Neuronal stem cell (in vitro differentiated cells): ENCODE measurements at regions not wholly inside any gene's neighbourhood (a gene's known extent, or its start where the extent isn't known, plus 50 kb on each side); places are given as distances from the start of the nearest gene placed in this dataset.
"Not testable (repeated sequence)": the region's sequence is repeated elsewhere in the genome, so short reads cannot be mapped to it uniquely, and the experiment has no call there.

Source experiments
- DNase-seq: peaks from one replicate; pipeline ENCODE4 v3.0.0-alpha.2; 2013; ENCODE audit warnings: low spot score
- H2AFZ ChIP-seq: one replicate; pipeline ENCODE4 v1.6.1; 2013; ENCODE audit warnings: mild to moderate bottlenecking, low read length, inconsistent platforms
- H2AK5ac ChIP-seq: 2 replicates; pipeline ENCODE4 v1.6.1; 2013; ENCODE audit warnings: low read depth, mild to moderate bottlenecking, inconsistent platforms, low read length, moderate library complexity, mixed read lengths
- H2BK120ac ChIP-seq: 2 replicates; pipeline ENCODE4 v1.6.1; 2013; ENCODE audit warnings: low read depth, mild to moderate bottlenecking, inconsistent platforms, low read length, moderate library complexity, mixed read lengths
- H2BK12ac ChIP-seq: one replicate; pipeline ENCODE4 v1.6.1; 2013; ENCODE audit warnings: low read length, inconsistent platforms
- H2BK15ac ChIP-seq: 2 replicates; pipeline ENCODE4 v1.6.1; 2013; ENCODE audit warnings: mild to moderate bottlenecking, low read length, inconsistent platforms, mixed read lengths
- H2BK5ac ChIP-seq: one replicate; pipeline ENCODE4 v1.6.1; 2013; ENCODE audit warnings: inconsistent platforms, mild to moderate bottlenecking, low read length, moderate library complexity
- H3K14ac ChIP-seq: one replicate; pipeline ENCODE4 v1.6.1; 2013; ENCODE audit warnings: low read length, inconsistent platforms
- H3K18ac ChIP-seq: 2 replicates; pipeline ENCODE4 v1.6.1; 2013; ENCODE audit warnings: low read length, inconsistent platforms
- H3K23ac ChIP-seq: 2 replicates; pipeline ENCODE4 v1.6.1; 2013; ENCODE audit warnings: low read depth, mild to moderate bottlenecking, mixed read lengths, low read length, inconsistent platforms; ENCODE audit not compliant: poor library complexity
- H3K27ac ChIP-seq: replicated peaks from 3 replicates; pipeline ENCODE4 v1.5.1; 2013; ENCODE audit warnings: low read length, inconsistent platforms
- H3K27me3 ChIP-seq, 3 experiments: 2 replicates each; pipeline ENCODE4 v1.6.1; 2013; ENCODE audit warnings: low read length in 3 of 3, mild to moderate bottlenecking in 2 of 3, inconsistent platforms in 1 of 3, low read depth in 1 of 3, mixed read lengths in 1 of 3, moderate library complexity in 1 of 3; ENCODE audit not compliant: control insufficient read depth in 3 of 3, insufficient read depth in 3 of 3
- H3K36me3 ChIP-seq, 2 donors: replicated peaks in 1 of 2; 2 replicates each; pipeline ENCODE4 v1.6.1; 2013; ENCODE audit warnings: low read length in 2 of 2; ENCODE audit not compliant: control insufficient read depth in 2 of 2, insufficient read depth in 2 of 2
- H3K4ac ChIP-seq: 2 replicates; pipeline ENCODE4 v1.6.1; 2013; ENCODE audit warnings: inconsistent platforms, mild to moderate bottlenecking, low read length, moderate library complexity
- H3K4me1 ChIP-seq, 2 donors: 1 replicate in 1 of 2; 2 replicates in 1 of 2; pipeline ENCODE4 v1.6.1; 2013; ENCODE audit warnings: low read length in 2 of 2, low read depth in 1 of 2; ENCODE audit not compliant: control insufficient read depth in 2 of 2, insufficient read depth in 1 of 2
- H3K4me2 ChIP-seq: one replicate; pipeline ENCODE4 v1.6.1; 2013; ENCODE audit warnings: mild to moderate bottlenecking, low read length, inconsistent platforms; ENCODE audit not compliant: insufficient read depth, poor library complexity, severe bottlenecking
- H3K4me3 ChIP-seq, 2 donors: 2 replicates each; pipeline ENCODE4 v1.5.1; 2013; ENCODE audit warnings: low read length in 2 of 2, mild to moderate bottlenecking in 2 of 2, inconsistent platforms in 1 of 2, moderate library complexity in 1 of 2
- H3K79me1 ChIP-seq: one replicate; pipeline ENCODE4 v1.6.1; 2013; ENCODE audit warnings: low read depth, mild to moderate bottlenecking, inconsistent platforms, low read length, moderate library complexity
- H3K9ac ChIP-seq: one replicate; pipeline ENCODE4 v1.6.1; 2013; ENCODE audit warnings: mild to moderate bottlenecking, low read depth, low read length, inconsistent platforms; ENCODE audit not compliant: poor library complexity
- H3K9me3 ChIP-seq, 2 donors: replicated peaks in 1 of 2; 2 replicates each; pipeline versions ENCODE3 to v1.6.1; 2013; ENCODE audit warnings: low read length in 2 of 2, mild to moderate bottlenecking in 2 of 2, inconsistent platforms in 1 of 2, low read depth in 1 of 2, mixed read lengths in 1 of 2, moderate library complexity in 1 of 2; ENCODE audit not compliant: control insufficient read depth in 2 of 2, insufficient read depth in 1 of 2
- H4K8ac ChIP-seq: one replicate; pipeline ENCODE4 v1.6.1; 2013; ENCODE audit warnings: low read depth, mild to moderate bottlenecking, inconsistent platforms, low read length, moderate library complexity
- H4K91ac ChIP-seq: one replicate; pipeline ENCODE4 v1.6.1; 2013; ENCODE audit warnings: low read length, low read depth, mild to moderate bottlenecking, inconsistent platforms; ENCODE audit not compliant: poor library complexity
- WGBS, 2 donors: extraction: QIAGEN DNeasy Blood & Tissue Kit; methylation state at CpG; one replicate each; pipeline ENCODE4 v1.1.7; 2013; ENCODE audit warnings: missing lambda C conversion rate in 2 of 2, mixed read lengths in 1 of 2; ENCODE audit not compliant: insufficient read length in 2 of 2, insufficient replicate concordance in 1 of 2; ENCODE audit errors: extremely low coverage in 2 of 2; 5-methylcytosine and 5-hydroxymethylcytosine counted together

DNA sequence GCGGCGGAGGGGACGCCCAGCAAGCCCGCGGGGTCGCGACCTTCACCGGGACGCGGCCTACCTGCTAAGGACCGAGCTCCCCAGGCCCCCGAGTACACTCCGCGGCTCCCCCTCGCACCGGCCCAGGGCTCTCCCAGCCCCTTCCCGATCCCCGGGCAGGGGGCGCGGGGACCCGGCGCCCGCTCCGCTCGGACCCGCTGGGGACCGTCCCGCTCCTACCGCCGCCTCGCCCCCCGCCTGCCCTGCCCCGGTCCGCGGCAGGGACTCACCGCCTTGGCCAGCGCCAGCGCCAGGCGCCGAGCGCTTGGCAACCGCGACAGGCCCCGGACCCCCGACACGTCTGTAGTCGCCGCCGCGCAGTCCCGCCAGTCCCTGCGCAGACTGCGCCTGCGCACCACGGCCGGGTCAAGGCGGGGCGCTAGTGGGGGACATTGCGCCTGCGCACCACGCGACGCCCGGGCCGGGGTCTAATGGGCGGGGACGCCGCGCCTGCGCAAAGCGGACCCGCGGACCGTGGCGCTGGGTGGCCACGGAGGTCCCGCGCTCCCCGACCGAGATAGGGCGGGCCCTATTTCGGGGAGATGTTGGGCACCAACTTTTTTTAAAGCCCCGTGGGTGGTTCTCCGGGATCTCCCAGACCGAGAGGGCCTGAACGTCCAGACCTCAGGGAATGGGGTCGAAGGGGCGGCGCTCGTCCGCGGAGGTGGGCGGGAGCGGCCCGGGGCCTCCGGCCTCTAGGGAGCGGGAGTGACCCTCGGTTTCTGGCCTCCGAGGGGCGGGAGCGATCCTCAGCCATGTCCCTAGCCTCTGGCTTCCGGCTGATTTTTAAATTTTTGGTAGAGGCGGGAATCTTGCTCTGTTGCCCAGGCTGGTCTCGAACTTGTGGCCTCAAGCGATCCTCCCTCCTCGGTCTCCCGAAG is 81.8 kb upstream of the TNK2 start:
- not testable (repeated sequence) for H4K91ac ChIP-seq, H3K4me1 ChIP-seq, H3K4ac ChIP-seq, H4K8ac ChIP-seq, H3K23ac ChIP-seq, H3K79me1 ChIP-seq, H3K36me3 ChIP-seq, H2BK15ac ChIP-seq, H2BK12ac ChIP-seq, H3K27me3 ChIP-seq, H3K9ac ChIP-seq, H2AK5ac ChIP-seq, H2BK120ac ChIP-seq, H3K14ac ChIP-seq, H3K9me3 ChIP-seq, H2BK5ac ChIP-seq
- peak overlapping the region; percentile 33 for H3K4me2 ChIP-seq
- peak overlapping the region; percentile 95 for H2AFZ ChIP-seq
- peak; percentile 95 for DNase-seq
- peak overlapping the region; percentile 58 to 82 for H3K4me3 ChIP-seq
- no CpG with 5 or more reads among the region's 107 CpGs for WGBS, 2 donors
- H3K27ac ChIP-seq, result peak overlapping the region; percentile 46
- peak overlapping the region; percentile 90 for H3K18ac ChIP-seq

DNA sequence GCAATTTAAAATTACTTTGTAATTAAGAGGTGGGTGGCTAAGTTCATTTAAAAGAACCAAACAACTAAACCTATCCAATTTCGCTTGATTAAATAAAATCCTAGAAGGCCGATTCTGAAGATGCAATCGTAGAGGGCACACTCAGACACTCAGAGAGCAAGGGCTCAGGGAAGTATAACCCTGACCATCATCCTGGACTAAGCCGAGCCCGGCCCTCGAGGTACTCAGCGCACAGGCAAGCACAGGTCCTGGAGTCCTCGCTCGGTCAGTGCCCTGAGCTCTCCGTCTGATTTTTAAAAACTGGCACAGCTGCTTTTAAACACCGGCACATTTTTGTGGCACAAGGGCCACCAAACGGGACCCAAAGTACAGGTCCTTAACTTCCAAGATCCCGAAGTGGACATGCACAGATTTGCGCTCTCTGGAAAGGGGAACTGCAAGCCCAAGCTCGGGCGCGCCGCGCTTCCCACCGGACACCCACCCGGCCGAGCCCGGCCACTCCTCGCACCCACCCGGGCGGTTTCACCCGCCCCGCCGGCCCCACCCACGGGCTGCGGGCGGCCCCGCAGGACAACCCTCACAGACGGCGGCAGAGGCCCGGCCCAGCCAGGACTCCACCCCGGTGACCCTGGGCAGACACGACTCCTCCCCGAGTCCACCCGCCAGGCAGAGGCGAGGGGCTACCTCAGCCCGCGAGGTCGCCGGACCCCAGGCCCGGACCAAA is 81.0 kb upstream of the TNK2 start:
- not testable (repeated sequence) for H2AK5ac ChIP-seq, H3K9me3 ChIP-seq, H3K36me3 ChIP-seq, DNase-seq, H2BK120ac ChIP-seq, H3K27ac ChIP-seq, H4K91ac ChIP-seq, H2BK5ac ChIP-seq, H2BK12ac ChIP-seq, H3K4me1 ChIP-seq, H3K4ac ChIP-seq, H2BK15ac ChIP-seq, H3K14ac ChIP-seq, H3K79me1 ChIP-seq, H3K27me3 ChIP-seq, H4K8ac ChIP-seq, H3K23ac ChIP-seq, H3K18ac ChIP-seq
- Histone ChIP-seq H3K9ac (peak overlapping the region; percentile 60), H3K4me3 (peak overlapping the region; percentile 58 to 82), H2AFZ (peak overlapping the region; percentile 53), H3K4me2 (peak overlapping the region; percentile 54)
- no CpG with 5 or more reads among the region's 46 CpGs for WGBS, 2 donors

DNA sequence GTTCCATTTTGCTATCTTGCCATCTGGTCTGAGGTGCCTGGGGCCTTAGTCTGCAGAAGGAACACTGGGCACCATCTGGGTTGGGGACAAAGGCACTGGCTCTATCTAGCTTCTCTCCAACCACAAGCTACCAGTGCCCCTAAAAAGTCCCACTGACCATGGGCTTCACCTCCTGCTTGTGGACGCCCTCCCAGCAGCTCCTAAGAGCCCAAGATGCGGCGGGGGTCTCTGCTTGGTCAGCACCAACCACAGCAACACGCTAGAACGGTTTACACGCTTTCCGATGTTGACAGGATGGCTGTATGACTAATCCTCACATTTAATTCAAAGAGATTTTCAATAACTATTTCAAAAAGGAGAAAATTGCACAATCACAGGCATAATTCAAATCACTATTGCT is 80.4 kb upstream of the TNK2 start:
- not testable (repeated sequence) for H3K4ac ChIP-seq, H3K79me1 ChIP-seq, DNase-seq, H3K27ac ChIP-seq, H2BK12ac ChIP-seq, H4K8ac ChIP-seq, H2BK120ac ChIP-seq, H2BK5ac ChIP-seq, H3K9ac ChIP-seq, H4K91ac ChIP-seq, H2AFZ ChIP-seq, H3K36me3 ChIP-seq, H2BK15ac ChIP-seq, H3K27me3 ChIP-seq, H2AK5ac ChIP-seq, H3K9me3 ChIP-seq, H3K14ac ChIP-seq, H3K4me2 ChIP-seq, H3K18ac ChIP-seq, H3K4me1 ChIP-seq, H3K23ac ChIP-seq
- WGBS, 2 donors, result no CpG with 5 or more reads among the region's 7 CpGs
- peak overlapping the region in 1 of 2 donors; percentile 25 for H3K4me3 ChIP-seq

DNA sequence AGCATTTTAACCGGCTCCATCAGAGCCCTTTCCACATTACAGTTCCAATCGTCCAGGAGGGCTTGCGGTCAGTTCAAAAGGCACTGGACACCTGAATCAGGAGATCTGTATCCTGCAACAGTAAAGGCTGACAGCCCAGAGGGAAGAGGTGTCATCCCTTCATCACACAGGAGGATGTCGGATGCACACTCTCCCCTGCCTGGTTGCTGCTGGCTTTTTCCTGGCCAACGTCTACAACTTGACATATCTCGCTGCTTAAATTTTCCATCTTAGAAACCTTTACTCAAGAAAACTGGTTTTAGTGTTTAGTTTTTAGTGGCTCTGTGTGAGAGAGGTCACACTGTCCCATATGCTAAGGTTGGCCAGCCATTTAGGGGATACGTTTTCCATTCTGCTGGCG is 78.7 kb upstream of the TNK2 start:
- not testable (repeated sequence) for H2BK15ac ChIP-seq, H3K4me2 ChIP-seq, H4K91ac ChIP-seq, H3K4me3 ChIP-seq, DNase-seq, H2BK120ac ChIP-seq, H2BK5ac ChIP-seq, H3K23ac ChIP-seq, H2AK5ac ChIP-seq, H2BK12ac ChIP-seq, H3K79me1 ChIP-seq, H3K4me1 ChIP-seq, H3K9ac ChIP-seq, H3K4ac ChIP-seq, H3K14ac ChIP-seq, H3K18ac ChIP-seq, H3K27me3 ChIP-seq, H3K27ac ChIP-seq, H2AFZ ChIP-seq, H3K36me3 ChIP-seq, H3K9me3 ChIP-seq, H4K8ac ChIP-seq
- no CpG with 5 or more reads among the region's 8 CpGs for WGBS, 2 donors
